GM18517 (cell line): ENCODE measurements at regions not wholly inside any gene's neighbourhood (a gene's known extent, or its start where the extent isn't known, plus 50 kb on each side); places are given as distances from the start of the nearest gene placed in this dataset.
"Not testable (repeated sequence)": the region's sequence is repeated elsewhere in the genome, so short reads cannot be mapped to it uniquely, and the experiment has no call there.

Experiments used
- ATAC-seq: cut with Tn5 transposase; IDR thresholded peaks from one replicate; pipeline ENCODE4 v1.9.1; 2021; ENCODE audit warnings: mild to moderate bottlenecking, moderate library complexity; ENCODE audit not compliant: unreplicated experiment

DNA sequence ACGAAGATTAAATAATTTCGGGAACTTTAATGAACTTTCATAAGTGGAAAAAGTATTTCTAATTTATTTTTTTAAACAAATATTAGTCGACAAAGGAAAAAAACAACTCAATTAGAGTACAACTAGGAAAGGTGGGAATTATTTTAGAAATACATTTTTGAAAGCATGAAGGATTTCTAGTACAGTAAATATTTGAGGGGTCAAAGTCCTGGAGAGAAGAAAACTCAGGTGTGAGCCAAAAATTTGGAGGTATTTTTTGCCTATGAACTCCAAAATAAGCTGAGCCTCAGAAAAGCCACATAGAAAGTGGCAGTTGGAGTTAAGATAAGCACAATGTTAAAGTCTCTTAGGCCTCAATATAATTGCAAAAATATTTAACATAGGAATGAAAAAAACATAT lies 2017.3 kb downstream of the C4orf33 start:
- no peak for ATAC-seq

DNA sequence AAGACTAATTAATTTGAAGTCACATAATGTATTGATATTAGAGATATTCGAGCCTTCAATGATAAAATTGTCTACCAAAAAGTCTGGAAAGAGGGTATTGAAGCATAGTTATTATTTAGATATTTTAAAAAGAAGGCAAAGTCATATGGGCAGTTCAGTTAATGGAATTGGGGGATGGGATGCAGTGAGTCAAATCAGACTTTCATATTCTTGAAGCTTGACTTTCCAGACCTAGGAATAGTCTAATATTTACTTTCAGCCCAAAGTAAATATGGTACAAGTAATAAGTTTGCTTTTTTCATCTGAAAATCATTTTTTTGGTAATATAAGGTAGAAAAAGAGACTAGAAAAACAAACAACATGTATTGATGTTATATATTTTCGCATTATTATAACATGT lies 2017.8 kb downstream of the C4orf33 start:
- ATAC-seq, result no peak

DNA sequence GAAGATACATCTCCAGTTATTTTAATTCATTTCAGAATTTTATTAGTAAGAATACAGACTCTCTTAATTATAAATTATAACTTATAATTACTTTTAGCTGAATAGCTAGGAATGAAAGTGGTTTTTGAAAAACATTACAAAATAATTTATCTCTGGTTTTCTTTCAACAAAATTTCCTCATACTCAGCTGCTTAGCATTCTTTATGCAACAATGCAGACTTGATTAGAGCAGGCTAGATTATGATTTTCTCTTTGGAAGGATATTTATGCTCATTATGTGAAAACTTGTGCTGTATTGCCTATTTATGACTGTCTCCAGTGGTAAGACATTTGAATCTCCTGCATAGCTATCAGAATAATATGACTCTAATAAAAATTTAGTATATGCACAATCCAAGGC lies 2023.7 kb downstream of the C4orf33 start:
- ATAC-seq, result no peak

DNA sequence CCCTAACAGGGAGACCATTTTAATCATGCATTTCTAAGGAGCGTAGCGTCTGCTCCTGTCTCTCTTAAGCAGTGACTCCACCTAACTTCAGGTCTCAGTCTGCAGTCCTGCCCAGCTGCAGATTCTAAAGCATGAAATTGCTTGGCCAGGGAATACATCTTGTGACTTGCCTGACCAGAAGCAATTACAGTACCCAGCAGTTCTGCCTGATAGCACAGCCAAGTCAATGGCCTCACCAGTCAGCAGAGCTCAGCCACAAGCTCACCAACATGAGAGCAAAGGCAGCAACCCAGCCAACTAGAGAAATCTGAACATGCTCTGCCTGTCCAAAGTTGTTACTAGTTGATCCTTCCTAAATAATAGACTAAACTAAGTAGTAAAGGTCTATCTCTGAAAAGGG lies 2011.9 kb upstream of the PCDH10 start:
- ATAC-seq, result no peak

DNA sequence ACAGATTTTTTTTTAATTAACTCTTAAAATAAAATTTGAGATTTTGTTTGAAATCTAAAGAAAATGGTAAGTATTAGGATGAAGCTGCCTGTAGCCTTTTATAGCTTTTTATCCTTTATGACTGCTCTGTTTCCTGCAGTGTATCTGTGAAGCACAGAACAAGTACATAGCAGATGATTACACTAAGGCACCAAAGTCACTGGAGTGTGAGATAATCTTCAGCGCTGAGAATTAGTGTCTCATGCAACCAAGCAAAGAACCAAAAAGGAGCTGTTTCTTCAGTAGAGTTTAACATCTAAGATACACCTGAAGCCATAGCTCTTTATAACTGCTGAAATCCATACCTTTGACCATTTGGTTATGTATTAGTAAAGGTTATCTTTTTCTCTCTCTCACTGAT lies 1989.8 kb upstream of the PCDH10 start:
- no peak for ATAC-seq

DNA sequence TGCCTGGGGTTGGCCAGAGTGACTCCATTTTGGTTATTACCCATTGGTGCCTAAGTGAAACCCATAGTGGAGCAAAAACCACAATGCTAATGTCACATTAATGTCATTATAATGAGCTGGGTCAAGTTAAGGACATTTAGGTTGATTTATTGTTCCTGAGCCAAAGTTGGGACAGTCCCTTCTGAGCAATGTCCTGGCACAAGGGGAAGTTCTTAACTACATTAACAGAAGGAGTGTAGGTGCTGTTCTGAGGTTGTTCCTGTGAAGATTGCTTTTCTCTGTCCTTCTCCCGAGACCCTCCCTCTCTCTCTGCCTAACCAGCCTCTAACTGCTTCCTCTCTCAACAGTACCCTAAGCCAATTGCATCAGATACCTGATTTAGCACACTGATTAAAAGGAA lies 1956.8 kb upstream of the PCDH10 start:
- no peak for ATAC-seq

DNA sequence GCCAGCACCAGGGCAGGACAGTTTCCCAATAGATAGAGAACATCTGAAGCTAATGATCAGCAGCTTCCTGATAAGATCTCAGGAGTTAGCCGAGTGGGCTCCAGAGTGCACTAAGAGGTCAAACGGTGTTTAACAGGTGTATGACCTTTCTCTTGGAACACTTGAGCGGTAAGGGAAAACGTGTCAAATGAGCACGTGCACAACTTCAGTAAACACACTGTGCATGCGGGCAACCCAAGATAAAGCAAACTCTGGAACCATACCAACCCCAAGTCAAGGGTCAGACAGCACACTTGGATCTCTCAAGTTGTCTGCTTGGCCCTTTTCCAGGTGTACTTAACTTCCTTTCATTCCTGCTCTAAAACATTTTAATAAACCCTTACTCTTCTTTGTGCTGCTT lies 1941.5 kb upstream of the PCDH10 start:
- no peak for ATAC-seq

DNA sequence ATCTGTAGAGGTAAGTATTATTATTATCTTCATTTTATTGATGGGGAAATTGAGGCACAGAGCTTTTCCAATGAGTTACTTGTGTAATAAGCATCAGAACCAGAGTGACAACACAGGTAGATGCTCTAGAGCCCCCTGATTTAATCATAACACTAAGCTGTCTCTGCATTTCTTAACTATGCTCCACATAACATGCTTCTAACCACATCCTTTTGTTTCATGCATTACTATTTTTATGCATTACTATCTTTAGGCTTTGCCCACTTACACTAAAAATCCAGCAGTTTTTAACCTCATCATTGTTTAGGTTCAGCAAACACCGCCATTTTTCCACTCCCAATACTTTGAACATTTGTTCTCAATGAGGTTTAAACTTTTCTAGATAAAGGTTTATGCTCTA lies 1900.8 kb upstream of the PCDH10 start:
- no peak for ATAC-seq

DNA sequence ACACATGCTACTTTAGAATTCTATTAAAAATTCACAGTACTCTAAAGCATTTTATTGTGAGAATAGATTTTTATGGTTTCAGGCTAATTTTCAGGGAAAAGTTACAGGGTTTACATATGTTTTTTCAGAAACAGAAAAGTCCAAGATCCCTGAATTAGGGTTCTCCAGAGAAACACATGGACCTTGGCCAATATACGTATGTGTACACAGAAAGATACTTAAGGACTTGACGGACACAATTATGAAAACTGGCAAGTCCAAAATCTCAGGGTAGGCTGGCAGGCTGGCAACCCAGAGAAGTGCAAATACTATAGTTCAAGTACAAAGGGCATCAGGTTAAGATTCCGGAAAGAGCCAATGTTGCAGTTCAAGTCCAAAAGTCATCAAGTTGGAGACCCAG lies 1897.8 kb upstream of the PCDH10 start:
- no peak for ATAC-seq

DNA sequence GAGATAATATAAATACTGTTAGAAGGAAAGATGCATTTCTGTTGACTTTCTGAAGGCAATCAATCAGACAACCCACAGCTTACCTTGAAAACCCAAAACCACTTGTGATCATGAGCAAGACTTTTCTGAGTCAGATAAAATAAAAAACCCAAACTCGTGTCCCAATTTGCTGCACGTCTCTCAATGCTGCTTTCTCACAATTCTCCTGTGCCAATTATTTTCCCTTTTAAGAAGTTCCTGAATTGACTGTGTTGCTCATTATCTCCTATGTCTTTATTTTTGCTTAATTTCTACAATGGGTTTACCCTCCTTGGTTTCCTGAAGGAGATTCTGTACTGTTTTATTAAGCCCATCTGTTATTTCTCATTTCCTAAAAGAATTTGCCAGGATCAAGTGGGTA lies 1891.9 kb upstream of the PCDH10 start:
- no peak for ATAC-seq

DNA sequence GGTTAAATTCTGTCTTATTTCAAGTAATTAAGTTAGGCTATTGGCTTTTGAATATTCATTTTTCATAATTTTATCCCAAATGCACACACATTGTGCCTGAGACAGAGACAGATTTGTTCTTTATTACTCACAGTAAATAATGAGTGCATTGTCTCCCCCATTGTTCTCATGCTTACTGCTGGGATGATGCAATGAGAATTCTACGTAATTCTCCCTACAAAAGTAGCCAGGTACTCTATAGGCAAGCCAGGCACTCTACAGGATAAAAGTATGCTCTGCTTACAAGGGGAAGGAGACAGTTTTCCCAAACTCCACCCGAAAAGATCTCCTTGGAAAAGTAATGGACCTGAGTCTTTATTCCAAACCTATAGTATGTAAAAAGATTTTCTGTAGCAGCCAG lies 1890.7 kb upstream of the PCDH10 start:
- ATAC-seq, result no peak

DNA sequence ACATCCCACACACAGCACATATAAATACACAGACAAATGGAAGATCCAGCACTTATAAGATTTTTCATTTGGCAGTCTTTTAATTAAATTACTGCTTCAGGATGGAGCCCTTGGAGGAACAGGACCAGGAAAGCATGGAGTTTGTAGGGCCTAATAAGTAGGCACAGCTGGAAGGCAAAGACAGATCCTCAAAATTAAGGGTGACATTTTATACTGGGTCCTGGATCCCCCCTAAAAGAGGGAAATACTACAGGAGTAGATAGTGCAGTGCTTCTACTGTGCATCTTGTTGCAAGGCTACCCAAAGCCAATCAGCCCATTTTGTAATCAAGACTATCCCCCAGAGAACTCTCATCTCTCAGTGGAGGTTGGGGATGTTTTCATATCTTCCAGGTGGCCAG lies 1860.7 kb upstream of the PCDH10 start:
- no peak for ATAC-seq

DNA sequence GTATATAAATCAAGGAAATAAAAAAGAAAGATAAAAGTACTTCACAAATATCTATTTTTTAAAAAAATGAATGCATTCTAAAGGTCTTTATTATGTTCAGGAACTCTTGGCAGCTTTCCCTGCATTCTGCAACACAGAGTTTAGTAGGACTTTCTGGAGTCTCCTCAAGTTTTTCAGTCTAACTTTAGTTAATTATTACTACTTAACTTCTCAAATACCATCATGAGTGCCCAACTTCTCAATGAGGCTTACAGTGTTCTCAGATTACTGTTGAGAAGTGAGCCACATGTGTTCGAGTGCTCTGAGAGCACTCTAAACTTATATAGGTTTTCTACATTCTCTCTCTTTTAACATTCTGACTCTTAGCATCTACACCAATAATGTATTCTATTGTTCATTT lies 1852.9 kb upstream of the PCDH10 start:
- ATAC-seq, result no peak

DNA sequence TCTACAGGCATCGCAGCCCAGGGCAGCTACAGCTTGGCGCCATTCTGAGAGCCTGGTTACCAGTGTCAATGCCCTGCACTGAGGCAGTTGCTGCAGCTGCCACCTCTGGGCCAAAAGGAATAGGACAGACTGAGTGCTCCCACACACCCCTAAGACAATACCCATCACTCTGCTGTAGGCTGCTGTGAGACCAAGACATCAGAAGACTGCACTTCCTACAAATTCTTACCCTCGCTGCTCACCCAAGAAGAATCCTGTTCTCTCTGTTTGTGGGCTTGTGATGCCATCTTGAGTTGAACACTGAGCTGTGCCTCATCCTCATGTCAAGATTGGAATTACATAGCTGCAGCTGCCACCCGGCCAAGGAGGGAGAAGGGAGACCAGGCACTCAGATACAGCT lies 1847.0 kb upstream of the PCDH10 start:
- ATAC-seq, result no peak

DNA sequence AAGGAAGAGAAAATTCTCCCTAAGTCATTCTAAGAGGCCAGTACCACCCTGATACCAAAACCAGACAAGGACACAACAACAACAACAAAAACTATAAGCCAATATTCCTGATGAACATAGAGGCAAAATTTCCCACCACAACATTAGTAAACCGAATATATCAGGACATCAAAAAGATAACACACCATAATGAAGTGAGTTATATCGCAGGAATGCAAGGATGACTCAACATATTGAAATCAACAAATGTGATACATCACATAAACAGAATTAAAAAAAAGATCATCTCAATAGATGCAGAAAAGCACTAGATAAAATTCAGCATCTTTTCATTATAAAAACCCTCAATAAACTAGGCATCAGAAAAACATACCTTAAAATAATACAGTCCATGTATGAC lies 1844.4 kb upstream of the PCDH10 start:
- ATAC-seq, result no peak

DNA sequence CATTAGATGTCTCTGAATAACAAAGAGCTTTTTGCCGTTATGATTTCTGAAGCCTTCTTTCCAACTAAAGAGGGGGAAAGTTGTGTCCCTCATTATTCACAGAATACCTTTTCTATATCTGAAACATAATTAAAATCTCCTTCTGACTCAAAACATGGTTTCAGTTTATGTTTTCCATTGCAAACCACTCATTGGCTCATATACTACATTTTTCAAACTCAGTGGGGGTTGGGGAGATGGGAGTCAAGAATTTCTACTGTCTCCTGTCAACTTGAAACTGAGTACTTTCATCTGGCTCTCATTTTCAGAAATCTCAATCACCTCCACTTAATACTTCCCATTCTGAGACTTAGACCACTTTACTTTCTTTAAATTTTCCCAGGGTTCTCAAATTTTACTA lies 1839.5 kb upstream of the PCDH10 start:
- ATAC-seq, result no peak

DNA sequence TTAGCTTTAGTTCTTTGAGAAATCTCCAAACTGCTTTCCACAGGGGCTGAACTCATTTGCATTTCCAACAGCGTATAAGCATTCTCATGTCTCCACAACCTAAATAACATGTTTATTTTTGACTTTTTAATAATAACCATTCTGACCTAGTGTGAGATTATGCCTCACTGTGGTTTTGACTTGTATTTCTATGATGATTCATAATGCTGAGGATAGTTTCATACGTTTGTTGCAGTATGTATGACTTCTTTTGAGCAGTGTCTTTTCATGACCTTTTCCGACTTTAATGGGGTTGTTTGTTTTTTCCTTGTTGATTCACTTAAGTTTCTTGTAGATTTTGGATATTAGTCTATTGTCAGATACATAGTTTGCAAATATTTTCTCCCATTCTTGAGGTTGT lies 1833.0 kb upstream of the PCDH10 start:
- no peak for ATAC-seq

DNA sequence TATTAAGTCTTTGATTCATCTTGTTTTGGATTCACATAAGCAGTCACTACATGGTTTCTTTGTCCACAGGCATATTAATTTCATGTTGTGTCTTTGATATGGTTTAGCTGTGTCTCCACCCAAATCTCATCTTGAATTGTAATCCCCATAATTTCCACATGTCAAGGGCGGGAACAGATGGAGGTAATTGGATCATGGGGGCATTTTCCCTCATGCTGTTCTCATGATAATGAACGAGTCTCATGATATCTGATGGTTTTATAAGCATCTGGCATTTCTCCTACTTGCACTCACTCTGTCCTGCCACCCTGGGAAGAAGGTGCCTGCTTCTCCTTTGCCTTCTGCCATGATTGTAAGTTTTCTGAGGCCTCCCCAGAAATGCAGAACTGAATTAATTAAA lies 1811.2 kb upstream of the PCDH10 start:
- no peak for ATAC-seq

DNA sequence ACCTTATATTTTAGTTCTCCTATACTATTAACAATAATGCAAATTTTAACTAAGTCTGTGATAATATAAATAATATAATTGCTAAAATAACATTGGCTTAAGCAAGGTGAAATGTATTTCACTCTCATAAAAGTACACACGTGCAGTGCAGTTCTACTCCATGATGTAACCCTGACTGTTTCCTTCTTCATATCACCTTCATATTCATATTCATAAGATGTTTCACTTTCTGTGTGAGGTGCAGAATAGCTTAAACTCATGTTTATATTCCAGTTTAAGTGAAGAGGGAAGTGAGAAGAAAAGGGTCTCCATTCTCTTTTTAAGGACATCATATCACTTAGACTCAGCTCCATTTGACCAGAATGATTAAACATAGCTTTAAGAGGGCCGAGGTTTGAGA lies 1810.0 kb upstream of the PCDH10 start:
- ATAC-seq, result no peak

DNA sequence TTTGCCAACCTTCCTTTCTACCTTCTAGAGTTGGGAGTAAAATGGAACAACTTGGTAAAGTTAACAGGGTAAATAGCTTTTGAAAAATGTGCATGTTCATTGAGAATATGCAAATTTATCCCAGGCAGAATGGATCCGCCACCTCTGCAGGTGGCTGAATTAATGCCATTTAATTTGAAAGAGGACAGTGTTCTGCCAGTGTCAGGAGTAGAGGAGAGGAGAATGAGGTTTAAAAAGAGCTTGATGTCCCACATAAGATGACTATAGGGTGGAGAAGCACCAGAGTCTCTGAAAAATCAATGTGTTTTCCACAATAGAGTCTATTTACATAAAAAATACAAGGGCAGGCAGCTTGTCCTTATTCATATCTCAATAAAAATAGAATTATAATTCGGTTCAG lies 1804.3 kb upstream of the PCDH10 start:
- ATAC-seq, result no peak

DNA sequence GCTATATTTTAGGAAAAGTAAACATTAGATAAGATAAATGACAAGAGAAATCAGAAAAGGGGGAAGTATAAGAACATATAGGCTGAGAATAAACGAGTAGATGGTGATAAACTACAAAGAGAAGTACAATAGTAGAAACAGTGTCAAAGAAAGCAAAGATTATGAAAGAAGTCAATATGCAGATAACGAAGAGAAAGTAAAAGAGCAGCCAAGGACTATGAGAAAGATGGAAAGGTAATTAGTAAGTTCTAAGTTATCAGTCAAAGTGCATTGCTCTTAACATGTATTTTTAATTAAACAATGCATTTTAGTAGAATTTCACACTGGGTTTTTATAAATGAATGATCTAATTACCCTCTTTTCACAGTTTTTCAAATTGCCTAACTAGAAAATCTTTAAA lies 1801.3 kb upstream of the PCDH10 start:
- no peak for ATAC-seq

DNA sequence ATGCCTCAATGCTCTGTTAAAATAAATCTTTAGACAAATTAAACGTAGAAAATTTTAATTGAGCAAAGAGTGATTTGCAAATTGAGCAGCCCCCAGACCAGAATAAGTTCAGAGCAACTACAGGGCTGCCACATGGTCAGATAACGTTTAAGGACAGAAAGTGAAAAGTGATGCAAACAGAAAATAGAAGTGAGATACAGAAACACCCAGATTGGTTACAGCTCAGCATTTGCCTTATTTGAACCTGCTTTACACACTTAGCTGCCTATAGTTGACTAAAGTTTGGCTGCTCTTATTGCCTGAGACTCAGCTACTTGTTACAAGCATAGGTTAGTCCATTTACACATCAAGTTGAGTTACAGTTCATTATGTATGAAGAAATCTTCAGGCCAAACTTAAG lies 1800.8 kb upstream of the PCDH10 start:
- peak; percentile 90 for ATAC-seq

DNA sequence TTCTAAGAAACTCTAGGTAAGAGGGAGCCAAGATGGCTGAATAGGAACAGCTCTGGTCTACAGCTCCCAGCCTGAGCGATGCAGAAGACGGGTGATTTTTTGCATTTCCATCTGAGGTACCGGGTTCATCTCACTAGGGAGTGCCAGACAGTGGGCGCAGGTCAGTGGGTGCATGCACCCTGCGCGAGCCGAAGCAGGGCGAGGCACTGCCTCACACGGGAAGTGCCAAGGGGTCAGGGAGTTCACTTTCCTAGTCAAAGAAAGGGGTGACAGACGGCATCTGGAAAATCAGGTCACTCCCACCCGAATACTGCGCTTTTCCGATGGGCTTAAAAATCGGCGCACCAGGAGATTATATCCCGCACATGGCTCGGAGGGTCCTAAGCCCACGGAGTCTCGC lies 1796.7 kb upstream of the PCDH10 start:
- ATAC-seq, result not testable (repeated sequence)

DNA sequence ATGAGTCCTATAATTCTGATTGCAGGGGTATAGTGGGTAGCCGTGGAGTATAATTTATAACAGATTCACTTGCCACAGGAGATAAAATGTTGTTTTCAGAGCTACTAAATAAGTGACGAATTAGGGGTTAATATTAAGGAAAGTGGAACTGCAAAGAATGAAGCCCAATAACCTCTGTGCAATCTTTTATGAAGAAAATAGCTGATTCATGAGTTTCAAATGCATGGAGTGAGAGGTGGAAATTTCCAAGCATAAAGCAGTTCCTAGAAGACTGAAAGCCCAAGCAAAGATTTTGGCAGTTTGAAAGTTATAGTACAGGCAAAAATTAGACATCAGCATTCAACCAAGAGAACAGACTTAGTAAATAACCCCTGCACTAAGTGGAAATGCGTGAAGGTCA lies 1782.4 kb upstream of the PCDH10 start:
- no peak for ATAC-seq
